Esophagus squamous epithelium (tissue), 4 donors: ENCODE measurements at regions not wholly inside any gene's neighbourhood (a gene's known extent, or its start where the extent isn't known, plus 50 kb on each side); places are given as distances from the start of the nearest gene placed in this dataset.

Experiments used
- CTCF ChIP-seq, 6 experiments: fragments of 450-650 bp in 4 of 6; fragments of 200-600 bp in 2 of 6; sonication (generic) in 2 of 6; IDR thresholded peaks; one replicate each; pipeline ENCODE4 v1.5.1; 2016 to 2019; ENCODE audit warnings: antibody characterized with exemption in 6 of 6, mild to moderate bottlenecking in 4 of 6, moderate library complexity in 4 of 6
- POLR2A ChIP-seq, 4 donors: fragments of 450-650 bp; IDR thresholded peaks; one replicate each; pipeline ENCODE4 v1.6.1; 2017; ENCODE audit warnings: antibody characterized with exemption in 4 of 4, mild to moderate bottlenecking in 4 of 4, moderate library complexity in 3 of 4

DNA sequence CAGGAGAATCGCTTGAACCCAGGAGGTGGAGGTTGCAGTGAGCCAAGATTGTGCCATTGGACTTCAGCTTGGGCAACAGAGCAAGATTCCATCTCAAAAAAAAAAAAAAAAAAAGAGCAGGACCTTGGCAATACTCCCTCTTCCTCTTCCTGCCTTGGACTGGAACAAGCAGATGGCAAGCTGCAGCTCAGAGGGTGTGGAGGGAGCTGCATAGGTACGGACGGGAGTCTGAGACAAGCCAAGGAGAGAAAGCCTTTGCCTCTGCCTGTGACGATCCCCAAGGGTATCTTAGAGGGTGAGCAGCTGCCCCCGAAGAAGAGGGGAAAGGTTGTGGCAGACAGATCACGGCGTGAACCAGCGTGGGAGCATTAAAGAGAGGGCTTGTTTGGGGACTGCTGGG, 109.2 kb downstream of the AIPL1 start:
- TF ChIP-seq CTCF (IDR thresholded peaks at IDR 0.05): no peak
- no peak for TF ChIP-seq POLR2A (IDR thresholded peaks at IDR 0.05)
